B cell (primary cell): ENCODE measurements at regions not wholly inside any gene's neighbourhood (a gene's known extent, or its start where the extent isn't known, plus 50 kb on each side); places are given as distances from the start of the nearest gene placed in this dataset.

Experiments used
- EZH2 ChIP-seq: IDR thresholded peaks from 2 replicates; pipeline ENCODE4 v1.6.1; 2012; ENCODE audit warnings: borderline replicate concordance, low read depth, mild to moderate bottlenecking, moderate library complexity, low read length; ENCODE audit not compliant: insufficient read depth, poor library complexity, severe bottlenecking
- TF ChIP-seq, protein P1 (sequence below): fragments of 200-600 bp; IDR thresholded peaks from one replicate; pipeline ENCODE4 v1.8.0; 2022; ENCODE audit warnings: antibody characterized with exemption, mild to moderate bottlenecking

DNA sequence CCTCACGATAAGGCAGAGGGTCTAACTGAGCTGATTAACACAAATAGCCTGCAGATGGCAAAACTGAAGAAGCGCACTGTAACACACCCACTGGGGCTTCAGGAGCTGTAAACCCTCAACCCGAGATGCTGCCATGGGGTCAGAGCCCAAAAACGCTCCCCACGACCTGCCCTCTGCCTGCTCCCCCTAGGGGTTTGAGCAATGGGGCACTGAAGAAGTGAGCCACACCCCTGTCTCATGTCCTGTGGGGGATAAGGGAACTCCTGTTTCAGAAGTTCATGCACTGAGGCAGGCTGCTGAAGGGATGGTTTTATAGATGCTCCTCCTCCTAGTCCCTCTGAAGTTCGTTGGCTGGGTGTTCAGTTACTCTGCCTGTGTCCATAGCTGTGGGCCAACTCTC, 105.9 kb upstream of the CELF4 start:
- TF ChIP-seq EZH2: no peak
- TF ChIP-seq, protein P1, sequence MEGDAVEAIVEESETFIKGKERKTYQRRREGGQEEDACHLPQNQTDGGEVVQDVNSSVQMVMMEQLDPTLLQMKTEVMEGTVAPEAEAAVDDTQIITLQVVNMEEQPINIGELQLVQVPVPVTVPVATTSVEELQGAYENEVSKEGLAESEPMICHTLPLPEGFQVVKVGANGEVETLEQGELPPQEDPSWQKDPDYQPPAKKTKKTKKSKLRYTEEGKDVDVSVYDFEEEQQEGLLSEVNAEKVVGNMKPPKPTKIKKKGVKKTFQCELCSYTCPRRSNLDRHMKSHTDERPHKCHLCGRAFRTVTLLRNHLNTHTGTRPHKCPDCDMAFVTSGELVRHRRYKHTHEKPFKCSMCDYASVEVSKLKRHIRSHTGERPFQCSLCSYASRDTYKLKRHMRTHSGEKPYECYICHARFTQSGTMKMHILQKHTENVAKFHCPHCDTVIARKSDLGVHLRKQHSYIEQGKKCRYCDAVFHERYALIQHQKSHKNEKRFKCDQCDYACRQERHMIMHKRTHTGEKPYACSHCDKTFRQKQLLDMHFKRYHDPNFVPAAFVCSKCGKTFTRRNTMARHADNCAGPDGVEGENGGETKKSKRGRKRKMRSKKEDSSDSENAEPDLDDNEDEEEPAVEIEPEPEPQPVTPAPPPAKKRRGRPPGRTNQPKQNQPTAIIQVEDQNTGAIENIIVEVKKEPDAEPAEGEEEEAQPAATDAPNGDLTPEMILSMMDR: no peak
